ENCODE measurements at regions not wholly inside any gene's neighbourhood (a gene's known extent, or its start where the extent isn't known, plus 50 kb on each side); places are given as distances from the start of the nearest gene placed in this dataset.

GRCh38 chr10:33719005-33719703 lies 384.7 kb upstream of the NRP1 start:
- no peak for TF ChIP-seq POLR2AphosphoS5 (IDR thresholded peaks at IDR 0.05)
- no peak for TF ChIP-seq CTCF (IDR thresholded peaks at IDR 0.05)
- TF ChIP-seq EP300 (IDR thresholded peaks at IDR 0.05; ENCODE audit: low read depth) = no peak
- no peak for TF ChIP-seq POLR2A (IDR thresholded peaks at IDR 0.05)
